Endothelial cell of umbilical vein (primary cell): ENCODE measurements at regions not wholly inside any gene's neighbourhood (a gene's known extent, or its start where the extent isn't known, plus 50 kb on each side); places are given as distances from the start of the nearest gene placed in this dataset.

Source experiments
- CTCF ChIP-seq, 2 donors: IDR thresholded peaks; 1 replicate in 1 of 2; 2 replicates in 1 of 2; pipeline ENCODE4 v1.5.1; 2011; ENCODE audit warnings: low read length in 2 of 2, mild to moderate bottlenecking in 2 of 2, moderate library complexity in 2 of 2, control low read depth in 1 of 2, inconsistent platforms in 1 of 2, low read depth in 1 of 2; ENCODE audit not compliant: insufficient read depth in 1 of 2; ENCODE audit errors: extremely low read depth in 1 of 2
- POLR2A ChIP-seq: IDR thresholded peaks from 2 replicates; pipeline ENCODE4 v1.6.1; 2012; ENCODE audit warnings: low read depth, mild to moderate bottlenecking, control low read depth, low read length
- POLR2AphosphoS5 ChIP-seq: IDR thresholded peaks from 2 replicates; pipeline ENCODE4 v1.6.1; 2012; ENCODE audit warnings: low read depth, mild to moderate bottlenecking, control low read depth, low read length, moderate library complexity; ENCODE audit not compliant: insufficient read depth

GRCh38 chr2:107148055-107148454, 262.1 kb upstream of the ST6GAL2 start:
- TF ChIP-seq CTCF (IDR thresholded peaks at IDR 0.05; ENCODE audit: extremely low read depth in 1 of 2, insufficient read depth in 1 of 2, low read depth in 1 of 2, low read length in 2 of 2) (no peak), POLR2A (no peak), POLR2AphosphoS5 (no peak)
